ENCODE measurements at regions not wholly inside any gene's neighbourhood (a gene's known extent, or its start where the extent isn't known, plus 50 kb on each side); places are given as distances from the start of the nearest gene placed in this dataset.

DNA sequence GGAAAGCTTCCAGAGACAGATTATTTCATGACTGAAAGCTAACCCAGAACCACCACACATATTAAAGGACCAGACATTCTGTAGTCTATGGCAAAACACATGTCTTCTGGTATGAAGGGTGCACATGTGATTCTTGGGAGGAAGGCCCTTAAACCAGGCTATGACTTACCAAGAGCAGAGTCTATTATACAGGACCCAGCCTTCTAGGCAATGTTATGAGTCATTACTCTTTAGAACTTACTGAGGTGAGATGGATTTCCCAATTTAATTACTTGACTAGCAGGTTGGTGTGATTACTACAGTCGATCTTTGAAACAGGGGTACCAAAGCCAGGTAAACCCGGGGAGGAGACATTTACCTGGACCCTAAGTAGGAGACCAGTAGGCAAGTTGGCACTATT lies 350.8 kb downstream of the TRIB2 start:
- H3K27me3 ChIP-seq (ENCODE audit: low read depth, low read length): no peaks in the 10 kb centered on the region
- no peaks in the 10 kb centered on the region for H3K4me1 ChIP-seq (ENCODE audit: control insufficient read depth in 1 of 2, insufficient read depth in 2 of 2, low read length in 2 of 2)
- H3K36me3 ChIP-seq (ENCODE audit: control insufficient read depth in 1 of 2, insufficient read depth in 2 of 2, low read length in 2 of 2): no peaks in the 10 kb centered on the region
- no peak overlapping the region for H3K27ac ChIP-seq (ENCODE audit: low read length)
- H3K9me3 ChIP-seq (ENCODE audit: control insufficient read depth in 1 of 2, low read length in 2 of 2): no peaks in the 10 kb centered on the region
- H3K4me3 ChIP-seq (ENCODE audit: low read depth in 1 of 2, low read length in 2 of 2): no peak overlapping the region

DNA sequence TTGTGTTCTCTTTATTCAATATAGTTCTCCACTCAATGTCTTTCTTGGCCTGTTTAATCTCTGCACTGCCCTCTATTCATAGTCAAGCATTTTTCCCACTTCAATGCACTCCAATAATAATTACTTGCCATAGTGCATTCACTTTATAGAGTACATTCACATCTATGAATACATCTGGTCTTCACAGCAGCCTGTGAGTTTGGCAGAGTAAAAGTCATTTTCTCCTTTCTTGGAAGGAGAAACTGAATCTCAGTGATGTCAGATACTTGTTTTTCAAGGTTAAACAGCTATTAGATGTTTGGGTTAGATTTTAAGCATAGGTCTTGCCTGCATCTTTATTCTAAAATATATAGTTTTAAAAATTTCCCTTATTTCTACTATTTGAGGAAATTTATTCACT lies 373.2 kb downstream of the TRIB2 start:
- H3K4me1 ChIP-seq (ENCODE audit: control insufficient read depth in 1 of 2, insufficient read depth in 2 of 2, low read length in 2 of 2): no peaks in the 10 kb centered on the region
- no peaks in the 10 kb centered on the region for H3K27me3 ChIP-seq (ENCODE audit: low read depth, low read length)
- no peak overlapping the region for H3K27ac ChIP-seq (ENCODE audit: low read length)
- no peaks in the 10 kb centered on the region for H3K9me3 ChIP-seq (ENCODE audit: control insufficient read depth in 1 of 2, low read length in 2 of 2)
- no peak overlapping the region for H3K4me3 ChIP-seq (ENCODE audit: low read depth in 1 of 2, low read length in 2 of 2)
- H3K36me3 ChIP-seq (ENCODE audit: control insufficient read depth in 1 of 2, insufficient read depth in 2 of 2, low read length in 2 of 2): no peaks in the 10 kb centered on the region

DNA sequence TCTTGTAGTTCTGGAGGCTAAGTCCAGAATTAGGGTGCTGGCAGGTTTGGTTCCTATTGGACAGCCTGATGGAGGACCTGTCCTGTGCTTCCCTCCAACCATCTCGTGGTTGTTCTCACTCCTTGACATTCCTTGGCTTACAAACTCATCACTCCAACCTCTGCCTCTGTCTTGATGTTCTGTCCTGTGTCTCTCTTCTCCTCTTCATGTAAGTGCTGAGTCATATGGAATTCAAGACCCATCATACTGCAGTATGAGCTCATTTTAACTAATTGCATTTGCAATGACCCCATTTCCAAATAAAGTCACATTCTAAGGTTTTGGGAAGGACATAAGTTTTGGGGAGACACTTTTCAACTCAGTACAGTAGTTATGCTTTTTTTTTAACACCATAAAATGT lies 374.7 kb downstream of the TRIB2 start:
- Histone ChIP-seq H3K36me3 (ENCODE audit: control insufficient read depth in 1 of 2, insufficient read depth in 2 of 2, low read length in 2 of 2) (no peaks in the 10 kb centered on the region), H3K27ac (ENCODE audit: low read length) (no peak overlapping the region), H3K27me3 (ENCODE audit: low read depth, low read length) (no peaks in the 10 kb centered on the region), H3K4me3 (ENCODE audit: low read depth in 1 of 2, low read length in 2 of 2) (no peak overlapping the region), H3K9me3 (ENCODE audit: control insufficient read depth in 1 of 2, low read length in 2 of 2) (no peaks in the 10 kb centered on the region), H3K4me1 (ENCODE audit: control insufficient read depth in 1 of 2, insufficient read depth in 2 of 2, low read length in 2 of 2) (no peaks in the 10 kb centered on the region)

GRCh38 chr2:13091861-13092378 lies 375.2 kb downstream of the TRIB2 start:
- Histone ChIP-seq H3K4me1 (ENCODE audit: control insufficient read depth in 1 of 2, insufficient read depth in 2 of 2, low read length in 2 of 2) (no peaks in the 10 kb centered on the region), H3K27ac (ENCODE audit: low read length) (no peak overlapping the region), H3K4me3 (ENCODE audit: low read depth in 1 of 2, low read length in 2 of 2) (no peak overlapping the region), H3K27me3 (ENCODE audit: low read depth, low read length) (no peaks in the 10 kb centered on the region), H3K36me3 (ENCODE audit: control insufficient read depth in 1 of 2, insufficient read depth in 2 of 2, low read length in 2 of 2) (no peaks in the 10 kb centered on the region), H3K9me3 (ENCODE audit: control insufficient read depth in 1 of 2, low read length in 2 of 2) (no peaks in the 10 kb centered on the region)

DNA sequence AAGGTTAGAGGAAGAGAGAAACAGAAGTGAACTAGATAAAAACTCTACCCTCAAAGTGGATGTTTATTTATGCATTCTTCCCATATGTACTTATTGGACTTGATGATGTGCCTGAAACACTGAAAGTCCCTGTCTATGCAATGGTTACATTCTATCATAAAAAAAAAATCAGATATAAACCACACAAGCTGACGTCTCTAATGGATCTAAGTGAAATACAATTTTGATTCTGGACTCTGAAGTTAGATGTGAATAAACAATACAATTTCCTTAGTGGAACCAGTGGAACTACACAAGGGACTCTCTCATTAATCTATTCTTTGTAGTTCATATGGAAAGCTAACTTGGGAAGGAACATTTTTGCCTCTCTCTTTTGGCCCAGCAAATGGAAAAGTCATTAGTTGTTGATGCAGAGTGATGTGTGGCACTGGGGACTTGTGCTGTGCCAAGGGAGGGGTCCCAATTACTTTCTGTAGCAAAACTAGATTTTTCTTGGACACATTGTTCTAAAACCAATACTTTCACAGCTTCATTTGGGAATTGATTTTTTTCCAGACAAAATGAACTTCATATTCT lies 376.8 kb downstream of the TRIB2 start:
- no peaks in the 10 kb centered on the region for H3K27me3 ChIP-seq (ENCODE audit: low read depth, low read length)
- H3K27ac ChIP-seq (ENCODE audit: low read length): no peak overlapping the region
- no peaks in the 10 kb centered on the region for H3K4me1 ChIP-seq (ENCODE audit: control insufficient read depth in 1 of 2, insufficient read depth in 2 of 2, low read length in 2 of 2)
- H3K36me3 ChIP-seq (ENCODE audit: control insufficient read depth in 1 of 2, insufficient read depth in 2 of 2, low read length in 2 of 2): no peaks in the 10 kb centered on the region
- H3K9me3 ChIP-seq (ENCODE audit: control insufficient read depth in 1 of 2, low read length in 2 of 2): no peaks in the 10 kb centered on the region
- H3K4me3 ChIP-seq (ENCODE audit: low read depth in 1 of 2, low read length in 2 of 2): no peak overlapping the region

- no peaks in the 10 kb centered on the region for H3K27me3 ChIP-seq (ENCODE audit: low read depth, low read length)
- H3K4me3 ChIP-seq (ENCODE audit: low read depth in 1 of 2, low read length in 2 of 2): no peak overlapping the region
- no peak overlapping the region for H3K27ac ChIP-seq (ENCODE audit: low read length)
- no peaks in the 10 kb centered on the region for H3K36me3 ChIP-seq (ENCODE audit: control insufficient read depth in 1 of 2, insufficient read depth in 2 of 2, low read length in 2 of 2)
- H3K9me3 ChIP-seq (ENCODE audit: control insufficient read depth in 1 of 2, low read length in 2 of 2): no peaks in the 10 kb centered on the region
- no peaks in the 10 kb centered on the region for H3K4me1 ChIP-seq (ENCODE audit: control insufficient read depth in 1 of 2, insufficient read depth in 2 of 2, low read length in 2 of 2)
Measured at GRCh38 chr2:13102397-13103063, 385.8 kb downstream of the TRIB2 start.

GRCh38 chr2:13103151-13103550 lies 386.4 kb downstream of the TRIB2 start:
- Histone ChIP-seq H3K27ac (ENCODE audit: low read length) (no peak overlapping the region), H3K27me3 (ENCODE audit: low read depth, low read length) (no peaks in the 10 kb centered on the region)

DNA sequence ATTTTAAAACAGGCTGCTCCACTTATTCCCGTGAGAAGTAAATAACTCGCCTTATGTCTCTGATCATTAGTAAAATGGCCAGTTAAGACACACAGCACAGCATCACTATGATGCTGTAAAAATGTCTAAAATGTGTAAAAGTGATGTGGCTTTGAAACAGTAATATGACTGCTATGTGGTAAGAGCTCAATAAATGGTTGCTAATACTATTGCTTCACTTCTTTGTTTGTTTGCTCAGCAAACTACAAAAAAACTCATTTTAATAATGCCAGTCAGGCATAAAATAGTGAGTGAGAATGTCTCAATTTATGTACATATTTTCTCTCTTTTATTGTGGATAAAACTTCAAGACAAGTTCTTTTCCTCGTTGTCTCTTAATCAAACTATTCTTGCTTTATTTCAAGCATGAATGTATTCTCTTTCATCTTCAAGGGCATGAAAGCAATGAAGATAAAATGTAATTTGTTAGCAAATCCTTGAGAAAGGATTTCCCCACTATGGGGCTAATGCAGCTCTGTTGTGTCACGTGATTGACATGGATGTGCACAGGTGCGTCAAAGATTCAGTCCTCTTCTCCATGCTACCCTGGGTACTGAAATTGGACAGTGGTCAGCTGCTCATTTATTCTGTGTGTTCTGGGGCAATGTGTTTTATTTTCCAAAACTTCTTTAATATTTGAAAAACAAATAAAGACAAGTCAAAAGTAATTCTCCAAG lies 387.2 kb downstream of the TRIB2 start:
- H3K4me3 ChIP-seq (ENCODE audit: low read depth in 1 of 2, low read length in 2 of 2): no peak overlapping the region
- H3K9me3 ChIP-seq (ENCODE audit: control insufficient read depth in 1 of 2, low read length in 2 of 2): no peaks in the 10 kb centered on the region
- no peaks in the 10 kb centered on the region for H3K27me3 ChIP-seq (ENCODE audit: low read depth, low read length)
- no peaks in the 10 kb centered on the region for H3K36me3 ChIP-seq (ENCODE audit: control insufficient read depth in 1 of 2, insufficient read depth in 2 of 2, low read length in 2 of 2)
- H3K4me1 ChIP-seq (ENCODE audit: control insufficient read depth in 1 of 2, insufficient read depth in 2 of 2, low read length in 2 of 2): no peaks in the 10 kb centered on the region
- H3K27ac ChIP-seq (ENCODE audit: low read length): no peak overlapping the region

More at GRCh38 chr2:13103151-13103550, 386.4 kb downstream of the TRIB2 start:
- Histone ChIP-seq H3K4me3 (ENCODE audit: low read depth in 1 of 2, low read length in 2 of 2) (no peak overlapping the region), H3K36me3 (ENCODE audit: control insufficient read depth in 1 of 2, insufficient read depth in 2 of 2, low read length in 2 of 2) (no peaks in the 10 kb centered on the region), H3K9me3 (ENCODE audit: control insufficient read depth in 1 of 2, low read length in 2 of 2) (no peaks in the 10 kb centered on the region), H3K4me1 (ENCODE audit: control insufficient read depth in 1 of 2, insufficient read depth in 2 of 2, low read length in 2 of 2) (no peaks in the 10 kb centered on the region)

GRCh38 chr2:13104723-13105122 lies 388.0 kb downstream of the TRIB2 start:
- Histone ChIP-seq H3K4me1 (ENCODE audit: control insufficient read depth in 1 of 2, insufficient read depth in 2 of 2, low read length in 2 of 2) (no peaks in the 10 kb centered on the region), H3K4me3 (ENCODE audit: low read depth in 1 of 2, low read length in 2 of 2) (no peak overlapping the region), H3K27ac (ENCODE audit: low read length) (no peak overlapping the region), H3K36me3 (ENCODE audit: control insufficient read depth in 1 of 2, insufficient read depth in 2 of 2, low read length in 2 of 2) (no peaks in the 10 kb centered on the region), H3K27me3 (ENCODE audit: low read depth, low read length) (no peaks in the 10 kb centered on the region), H3K9me3 (ENCODE audit: control insufficient read depth in 1 of 2, low read length in 2 of 2) (no peaks in the 10 kb centered on the region)

GRCh38 chr2:13106302-13106701 lies 389.6 kb downstream of the TRIB2 start:
- H3K4me3 ChIP-seq (ENCODE audit: low read depth in 1 of 2, low read length in 2 of 2): no peak overlapping the region
- no peak overlapping the region for H3K27ac ChIP-seq (ENCODE audit: low read length)
- no peaks in the 10 kb centered on the region for H3K9me3 ChIP-seq (ENCODE audit: control insufficient read depth in 1 of 2, low read length in 2 of 2)
- no peaks in the 10 kb centered on the region for H3K36me3 ChIP-seq (ENCODE audit: control insufficient read depth in 1 of 2, insufficient read depth in 2 of 2, low read length in 2 of 2)
- no peaks in the 10 kb centered on the region for H3K4me1 ChIP-seq (ENCODE audit: control insufficient read depth in 1 of 2, insufficient read depth in 2 of 2, low read length in 2 of 2)
- H3K27me3 ChIP-seq (ENCODE audit: low read depth, low read length): no peaks in the 10 kb centered on the region

GRCh38 chr2:13109516-13109915 lies 392.8 kb downstream of the TRIB2 start:
- Histone ChIP-seq H3K36me3 (ENCODE audit: control insufficient read depth in 1 of 2, insufficient read depth in 2 of 2, low read length in 2 of 2) (no peaks in the 10 kb centered on the region), H3K27me3 (ENCODE audit: low read depth, low read length) (no peaks in the 10 kb centered on the region)

More at GRCh38 chr2:13109516-13109915, 392.8 kb downstream of the TRIB2 start:
- Histone ChIP-seq H3K27ac (ENCODE audit: low read length) (no peak overlapping the region), H3K4me1 (ENCODE audit: control insufficient read depth in 1 of 2, insufficient read depth in 2 of 2, low read length in 2 of 2) (no peaks in the 10 kb centered on the region), H3K9me3 (ENCODE audit: control insufficient read depth in 1 of 2, low read length in 2 of 2) (no peaks in the 10 kb centered on the region), H3K4me3 (ENCODE audit: low read depth in 1 of 2, low read length in 2 of 2) (no peak overlapping the region)

Data from muscle layer of duodenum (tissue), 2 donors.